Panc1 (cell line): ENCODE measurements at regions not wholly inside any gene's neighbourhood (a gene's known extent, or its start where the extent isn't known, plus 50 kb on each side); places are given as distances from the start of the nearest gene placed in this dataset.

ENCODE experiments used
- ATAC-seq: fragments of 200-7000 bp; cut with Tn5 transposase; 2 replicates; pipeline ENCODE4 v1.9.1; 2020; ENCODE audit warnings: mild to moderate bottlenecking, moderate library complexity
- BruUV-seq: library from RNA; stranded (reverse); fragments of 400-500 nt; replicated peaks from 2 replicates; lab custom pipeline; 2021; lab: Mats Ljungman, UMichigan
- CTCF ChIA-PET: fragments of 300-600 bp; sonication (Branson Sonifier 250); formaldehyde crosslinking; loops from one replicate; lab custom pipeline; 2022; ENCODE audit warnings: antibody characterized with exemption; lab: Charles Lee
- POLR2A ChIA-PET: fragments of 300-600 bp; sonication (Branson Sonifier 250); formaldehyde crosslinking; loops from one replicate; lab custom pipeline; 2022; ENCODE audit warnings: antibody characterized with exemption; lab: Charles Lee
- DNase-seq: peaks from one replicate; pipeline ENCODE4 v3.0.0-alpha.2; 2010; ENCODE audit warnings: low read depth, low spot score
- H3K27ac ChIP-seq: 2 replicates; pipeline ENCODE4 v1.5.1; 2011; ENCODE audit warnings: mild to moderate bottlenecking, low read length, inconsistent platforms
- H3K27me3 ChIP-seq: fragments of 200-500 bp; sonication (Bioruptor generic); 2 replicates; pipeline ENCODE4 v1.6.0; 2014; ENCODE audit warnings: low read length, inconsistent platforms; ENCODE audit not compliant: control insufficient read depth, insufficient read depth
- H3K36me3 ChIP-seq: fragments of 200-500 bp; sonication (Bioruptor generic); 2 replicates; pipeline ENCODE4 v1.5.1; 2014; ENCODE audit warnings: inconsistent platforms, mild to moderate bottlenecking, low read length, moderate library complexity; ENCODE audit not compliant: control insufficient read depth, insufficient read depth
- H3K4me1 ChIP-seq: 2 replicates; pipeline ENCODE4 v1.5.1; 2011; ENCODE audit warnings: inconsistent platforms, mild to moderate bottlenecking, low read length, moderate library complexity; ENCODE audit not compliant: control insufficient read depth, insufficient read depth
- H3K4me3 ChIP-seq, 2 experiments: 2 replicates each; pipeline ENCODE4 v1.5.1; 2011 to 2012; ENCODE audit warnings: low read depth in 2 of 2, low read length in 2 of 2, mild to moderate bottlenecking in 2 of 2, inconsistent platforms in 1 of 2, moderate library complexity in 1 of 2
- H3K9me3 ChIP-seq: fragments of 200-500 bp; sonication (Bioruptor generic); 2 replicates; pipeline ENCODE4 v1.5.1; 2014; ENCODE audit warnings: low read depth, mild to moderate bottlenecking, inconsistent platforms, low read length, moderate library complexity; ENCODE audit not compliant: control insufficient read depth, insufficient read depth
- CTCF ChIP-seq: fragments of 450-650 bp; IDR thresholded peaks from 2 replicates; pipeline ENCODE4 v1.5.1; 2017; ENCODE audit warnings: mild to moderate bottlenecking
- POLR2AphosphoS5 ChIP-seq: IDR thresholded peaks from 2 replicates; pipeline ENCODE4 v1.6.1; 2012; ENCODE audit warnings: mild to moderate bottlenecking, low read depth, low read length, moderate library complexity
- SIN3A ChIP-seq: IDR thresholded peaks from 2 replicates; pipeline ENCODE4 v1.6.1; 2012; ENCODE audit warnings: low read depth, mild to moderate bottlenecking, low read length, moderate library complexity, borderline replicate concordance; ENCODE audit not compliant: insufficient read depth
- TCF7L2 ChIP-seq: IDR thresholded peaks from 2 replicates; pipeline ENCODE4 v1.6.1; 2011; ENCODE audit warnings: mild to moderate bottlenecking, low read depth, low read length, inconsistent platforms
- in situ Hi-C: cut with HindIII; loops from 2 replicates; pipeline ENCODE4 v1.10.0; 2016; ENCODE audit warnings: low sequenced_read_pairs, low pct_unique_long_range_greater_than_20kb
- intact Hi-C: fragments of 100-400 bp; cut with micrococcal nuclease; formaldehyde crosslinking; loops from one replicate; pipeline ENCODE4 v1.10.0; 2022; ENCODE audit not compliant: unreplicated experiment
- TF ChIP-seq, protein P1 (sequence below), 2 experiments: IDR thresholded peaks; 2 replicates each; pipeline ENCODE4 v1.6.1; 2011 to 2012; ENCODE audit warnings: low read depth in 2 of 2, control low read depth in 1 of 2, low read length in 1 of 2, mild to moderate bottlenecking in 1 of 2, moderate library complexity in 1 of 2; ENCODE audit not compliant: insufficient read depth in 1 of 2

- no TSS peak for BruUV-seq
- no peak overlapping the region for H3K27ac ChIP-seq
- POLR2A ChIA-PET, result no interaction called here
- H3K4me3 ChIP-seq, result no peak overlapping the region
- H3K9me3 ChIP-seq, result no peaks in the 10 kb centered on the region
- CTCF ChIA-PET, result no interaction called here
- TF ChIP-seq TCF7L2, result no peak
- no peak for DNase-seq
- intact Hi-C loops, result no loop called here
- no peak for ATAC-seq
- H3K36me3 ChIP-seq, result no peaks in the 10 kb centered on the region
- in situ Hi-C loops, result no loop called here
- no peaks in the 10 kb centered on the region for H3K4me1 ChIP-seq
- peaks cover 8% of the 10 kb centered on the region; the same call in 1 of the 2 replicates for H3K27me3 ChIP-seq
Measured at GRCh38 chr1:29762635-29763034, 526.3 kb downstream of the PTPRU start.

DNA sequence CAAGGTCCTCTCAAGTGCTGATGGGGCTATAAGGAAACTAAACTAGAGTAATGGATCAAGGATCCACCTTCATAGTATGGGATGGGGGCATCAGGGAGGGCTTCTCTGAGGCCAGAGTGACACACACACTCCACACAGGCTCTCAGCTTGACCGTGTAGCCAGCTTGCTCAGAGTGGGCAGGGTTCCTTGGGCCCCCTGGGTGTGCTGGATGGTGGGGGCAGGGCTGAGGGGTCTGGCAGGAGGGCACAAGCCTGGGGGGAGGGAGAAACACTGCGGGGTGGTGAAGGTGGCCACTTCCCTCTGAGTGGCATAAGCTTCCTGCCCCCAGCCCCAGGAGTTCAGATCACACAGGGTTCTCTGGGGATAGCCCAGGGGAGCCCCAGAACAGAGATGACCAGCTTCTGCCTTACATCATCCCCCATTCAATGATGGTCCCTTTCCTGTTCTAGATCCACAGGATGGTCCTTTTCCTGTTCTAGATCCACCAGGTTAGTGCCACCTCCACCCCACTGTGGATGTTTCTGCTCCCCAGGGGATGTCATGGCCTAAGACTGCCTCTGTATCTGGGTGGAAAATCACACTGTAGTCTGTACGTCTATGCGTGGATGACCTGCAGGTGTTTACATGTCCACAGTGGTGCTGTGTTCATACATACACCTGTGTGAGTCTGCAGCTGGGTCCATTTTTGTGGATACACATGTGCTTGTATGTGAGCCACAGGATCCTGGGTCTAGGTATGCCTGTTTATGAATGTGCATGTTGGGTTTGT, 525.0 kb downstream of the PTPRU start:
- POLR2A ChIA-PET, result no interaction called here
- Histone ChIP-seq H3K27me3 (peaks cover 8% of the 10 kb centered on the region; the same call in 1 of the 2 replicates), H3K27ac (no peak overlapping the region), H3K4me1 (no peaks in the 10 kb centered on the region), H3K36me3 (no peaks in the 10 kb centered on the region), H3K9me3 (no peaks in the 10 kb centered on the region), H3K4me3 (no peak overlapping the region)
- intact Hi-C loops (no loop called here), in situ Hi-C loops (no loop called here)
- DNase-seq (no peak), ATAC-seq (no peak)
- TF ChIP-seq, protein P1, sequence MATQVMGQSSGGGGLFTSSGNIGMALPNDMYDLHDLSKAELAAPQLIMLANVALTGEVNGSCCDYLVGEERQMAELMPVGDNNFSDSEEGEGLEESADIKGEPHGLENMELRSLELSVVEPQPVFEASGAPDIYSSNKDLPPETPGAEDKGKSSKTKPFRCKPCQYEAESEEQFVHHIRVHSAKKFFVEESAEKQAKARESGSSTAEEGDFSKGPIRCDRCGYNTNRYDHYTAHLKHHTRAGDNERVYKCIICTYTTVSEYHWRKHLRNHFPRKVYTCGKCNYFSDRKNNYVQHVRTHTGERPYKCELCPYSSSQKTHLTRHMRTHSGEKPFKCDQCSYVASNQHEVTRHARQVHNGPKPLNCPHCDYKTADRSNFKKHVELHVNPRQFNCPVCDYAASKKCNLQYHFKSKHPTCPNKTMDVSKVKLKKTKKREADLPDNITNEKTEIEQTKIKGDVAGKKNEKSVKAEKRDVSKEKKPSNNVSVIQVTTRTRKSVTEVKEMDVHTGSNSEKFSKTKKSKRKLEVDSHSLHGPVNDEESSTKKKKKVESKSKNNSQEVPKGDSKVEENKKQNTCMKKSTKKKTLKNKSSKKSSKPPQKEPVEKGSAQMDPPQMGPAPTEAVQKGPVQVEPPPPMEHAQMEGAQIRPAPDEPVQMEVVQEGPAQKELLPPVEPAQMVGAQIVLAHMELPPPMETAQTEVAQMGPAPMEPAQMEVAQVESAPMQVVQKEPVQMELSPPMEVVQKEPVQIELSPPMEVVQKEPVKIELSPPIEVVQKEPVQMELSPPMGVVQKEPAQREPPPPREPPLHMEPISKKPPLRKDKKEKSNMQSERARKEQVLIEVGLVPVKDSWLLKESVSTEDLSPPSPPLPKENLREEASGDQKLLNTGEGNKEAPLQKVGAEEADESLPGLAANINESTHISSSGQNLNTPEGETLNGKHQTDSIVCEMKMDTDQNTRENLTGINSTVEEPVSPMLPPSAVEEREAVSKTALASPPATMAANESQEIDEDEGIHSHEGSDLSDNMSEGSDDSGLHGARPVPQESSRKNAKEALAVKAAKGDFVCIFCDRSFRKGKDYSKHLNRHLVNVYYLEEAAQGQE (IDR thresholded peaks at IDR 0.05; ENCODE audit: insufficient read depth in 1 of 2, low read depth in 2 of 2, low read length in 1 of 2), result no peak
- TF ChIP-seq CTCF (no peak), SIN3A (no peak), TCF7L2 (no peak), POLR2AphosphoS5 (no peak)
- CTCF ChIA-PET, result no interaction called here
- BruUV-seq, result no TSS peak

- Histone ChIP-seq H3K9me3 (no peaks in the 10 kb centered on the region), H3K4me3 (no peak overlapping the region), H3K27ac (no peak overlapping the region), H3K36me3 (no peaks in the 10 kb centered on the region), H3K27me3 (0 out of 2 replicates have a peak, but pooled peaks cover 2% of the 10 kb centered on the region), H3K4me1 (no peaks in the 10 kb centered on the region)
- intact Hi-C loops, result no loop called here
- no peak for DNase-seq
- CTCF ChIA-PET, result interaction anchor here (0.6 kb wide), 1 partner anchor 23 kb away, joined by 4 read pairs; no protein-coding TSS in a partner anchor
- ATAC-seq, result no peak
- POLR2A ChIA-PET, result no interaction called here
- no TSS peak for BruUV-seq
- TF ChIP-seq TCF7L2 (no peak), CTCF (no peak), POLR2AphosphoS5 (no peak), SIN3A (no peak)
- TF ChIP-seq, protein P1 (IDR thresholded peaks at IDR 0.05; ENCODE audit: insufficient read depth in 1 of 2, low read depth in 2 of 2, low read length in 1 of 2), result no peak
- in situ Hi-C loops, result no loop called here
Measured at GRCh38 chr1:29760067-29760564, 523.8 kb downstream of the PTPRU start.
